Calu3 (cell line): ENCODE measurements at regions not wholly inside any gene's neighbourhood (a gene's known extent, or its start where the extent isn't known, plus 50 kb on each side); places are given as distances from the start of the nearest gene placed in this dataset.

ENCODE experiments used
- BruUV-seq: library from RNA; stranded (reverse); fragments of 400-500 nt; replicated peaks from 2 replicates; lab custom pipeline; 2021; lab: Mats Ljungman, UMichigan
- CTCF ChIA-PET: fragments of 300-600 bp; sonication (Branson Sonifier 250); formaldehyde crosslinking; loops from one replicate; lab custom pipeline; 2022; ENCODE audit warnings: antibody characterized with exemption; lab: Charles Lee
- DNase-seq: peaks from one replicate; pipeline ENCODE4 v3.0.0; 2022
- H3K27ac Mint-ChIP-seq: one replicate; pipeline ENCODE4 v1.8.0; 2022; ENCODE audit warnings: mixed read lengths; ENCODE audit not compliant: unreplicated experiment
- H3K27me3 Mint-ChIP-seq: one replicate; pipeline ENCODE4 v1.8.0; 2022; ENCODE audit warnings: mixed read lengths; ENCODE audit not compliant: unreplicated experiment
- H3K36me3 Mint-ChIP-seq: one replicate; pipeline ENCODE4 v1.8.0; 2022; ENCODE audit warnings: mild to moderate bottlenecking, moderate library complexity, mixed read lengths; ENCODE audit not compliant: insufficient read depth, unreplicated experiment
- H3K4me1 Mint-ChIP-seq: one replicate; pipeline ENCODE4 v1.8.0; 2022; ENCODE audit warnings: mild to moderate bottlenecking, low read depth, mixed read lengths; ENCODE audit not compliant: unreplicated experiment
- H3K4me3 Mint-ChIP-seq: one replicate; pipeline ENCODE4 v1.8.0; 2022; ENCODE audit warnings: mild to moderate bottlenecking, low read depth, moderate library complexity, mixed read lengths; ENCODE audit not compliant: unreplicated experiment
- H3K9me3 Mint-ChIP-seq: one replicate; pipeline ENCODE4 v1.8.0; 2022; ENCODE audit warnings: low read depth, mixed read lengths; ENCODE audit not compliant: unreplicated experiment
- intact Hi-C: fragments of 100-400 bp; cut with micrococcal nuclease; formaldehyde crosslinking; loops from one replicate; pipeline ENCODE4 v1.10.0; 2022; ENCODE audit not compliant: unreplicated experiment
- TF ChIP-seq, protein P1 (sequence below): fragments of 200-600 bp; IDR thresholded peaks from one replicate; pipeline ENCODE4 v1.8.0; 2022; ENCODE audit warnings: antibody characterized with exemption; ENCODE audit not compliant: unreplicated experiment

GRCh38 chr6:74117113-74117512, 421.1 kb downstream of the CD109 start:
- H3K27ac Mint-ChIP-seq = no peak overlapping the region
- TF ChIP-seq, protein P1, sequence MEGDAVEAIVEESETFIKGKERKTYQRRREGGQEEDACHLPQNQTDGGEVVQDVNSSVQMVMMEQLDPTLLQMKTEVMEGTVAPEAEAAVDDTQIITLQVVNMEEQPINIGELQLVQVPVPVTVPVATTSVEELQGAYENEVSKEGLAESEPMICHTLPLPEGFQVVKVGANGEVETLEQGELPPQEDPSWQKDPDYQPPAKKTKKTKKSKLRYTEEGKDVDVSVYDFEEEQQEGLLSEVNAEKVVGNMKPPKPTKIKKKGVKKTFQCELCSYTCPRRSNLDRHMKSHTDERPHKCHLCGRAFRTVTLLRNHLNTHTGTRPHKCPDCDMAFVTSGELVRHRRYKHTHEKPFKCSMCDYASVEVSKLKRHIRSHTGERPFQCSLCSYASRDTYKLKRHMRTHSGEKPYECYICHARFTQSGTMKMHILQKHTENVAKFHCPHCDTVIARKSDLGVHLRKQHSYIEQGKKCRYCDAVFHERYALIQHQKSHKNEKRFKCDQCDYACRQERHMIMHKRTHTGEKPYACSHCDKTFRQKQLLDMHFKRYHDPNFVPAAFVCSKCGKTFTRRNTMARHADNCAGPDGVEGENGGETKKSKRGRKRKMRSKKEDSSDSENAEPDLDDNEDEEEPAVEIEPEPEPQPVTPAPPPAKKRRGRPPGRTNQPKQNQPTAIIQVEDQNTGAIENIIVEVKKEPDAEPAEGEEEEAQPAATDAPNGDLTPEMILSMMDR = no peak
- H3K27me3 Mint-ChIP-seq = no peaks in the 10 kb centered on the region
- DNase-seq = no peak
- peaks cover 5% of the 10 kb centered on the region for H3K9me3 Mint-ChIP-seq
- H3K36me3 Mint-ChIP-seq = no peaks in the 10 kb centered on the region
- intact Hi-C loops = no loop called here
- H3K4me1 Mint-ChIP-seq = no peaks in the 10 kb centered on the region
- BruUV-seq = no TSS peak
- CTCF ChIA-PET = interaction anchor here (0.6 kb wide), 1 partner anchor 1726 kb away, joined by 3 read pairs; no protein-coding TSS in a partner anchor
- no peak overlapping the region for H3K4me3 Mint-ChIP-seq

DNA sequence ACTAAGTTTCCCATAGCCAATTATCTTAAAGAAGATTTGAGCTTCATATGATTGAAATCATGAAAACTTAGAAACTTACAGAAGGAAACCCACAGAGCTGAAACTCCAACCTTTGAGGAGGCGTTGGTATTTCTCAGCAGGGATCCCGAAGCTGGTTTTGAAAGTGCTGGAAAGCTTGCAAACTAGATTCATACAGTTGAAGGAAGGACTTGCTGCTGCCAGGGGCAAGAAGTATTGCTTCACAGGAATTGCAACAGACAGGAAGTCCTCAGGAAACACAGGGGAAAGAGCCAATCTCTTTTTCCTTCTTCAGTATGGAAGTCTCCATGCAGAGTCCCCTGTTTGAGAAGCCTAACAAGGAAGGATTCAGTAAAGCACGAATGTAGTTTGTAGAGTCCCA, 419.7 kb downstream of the CD109 start:
- Mint-ChIP-seq H3K36me3 (no peaks in the 10 kb centered on the region), H3K27ac (no peak overlapping the region), H3K9me3 (peaks cover 3% of the 10 kb centered on the region), H3K27me3 (no peaks in the 10 kb centered on the region), H3K4me3 (no peak overlapping the region), H3K4me1 (no peaks in the 10 kb centered on the region)
- TF ChIP-seq, protein P1 = no peak
- CTCF ChIA-PET = no interaction called here
- BruUV-seq = no TSS peak
- no peak for DNase-seq
- intact Hi-C loops = no loop called here

GRCh38 chr6:74114428-74114827, 418.4 kb downstream of the CD109 start:
- Mint-ChIP-seq H3K36me3 (no peaks in the 10 kb centered on the region), H3K9me3 (peaks cover 3% of the 10 kb centered on the region), H3K4me1 (no peaks in the 10 kb centered on the region), H3K27ac (no peak overlapping the region), H3K4me3 (no peak overlapping the region), H3K27me3 (no peaks in the 10 kb centered on the region)
- intact Hi-C loops = no loop called here
- DNase-seq = no peak
- TF ChIP-seq, protein P1 = no peak
- CTCF ChIA-PET = no interaction called here
- BruUV-seq = no TSS peak

GRCh38 chr6:74113901-74114300, 417.9 kb downstream of the CD109 start:
- Mint-ChIP-seq H3K4me1 (no peaks in the 10 kb centered on the region), H3K4me3 (no peak overlapping the region), H3K36me3 (no peaks in the 10 kb centered on the region), H3K9me3 (peaks cover 3% of the 10 kb centered on the region), H3K27me3 (no peaks in the 10 kb centered on the region), H3K27ac (no peak overlapping the region)
- BruUV-seq = no TSS peak
- TF ChIP-seq, protein P1 = no peak
- DNase-seq = no peak
- intact Hi-C loops = no loop called here
- CTCF ChIA-PET = no interaction called here
